IMR-90 (cell line): ENCODE measurements at regions not wholly inside any gene's neighbourhood (a gene's known extent, or its start where the extent isn't known, plus 50 kb on each side); places are given as distances from the start of the nearest gene placed in this dataset.

ENCODE experiments used
- ATAC-seq: fragments of 200-7000 bp; cut with Tn5 transposase; 2 replicates; pipeline ENCODE4 v1.9.1; 2020; ENCODE audit warnings: low read depth, mild to moderate bottlenecking, moderate library complexity
- BruUV-seq: library from RNA; stranded (reverse); fragments of 400-500 nt; replicated peaks from 2 replicates; lab custom pipeline; 2021; lab: Mats Ljungman, UMichigan
- CTCF ChIA-PET: fragments of 300-600 bp; formaldehyde crosslinking; extraction: SDS; loops from one replicate; lab custom pipeline; 2021; ENCODE audit warnings: antibody characterized with exemption; lab: Yijun Ruan, JAX
- POLR2A ChIA-PET: fragments of 300-600 bp; sonication (Branson Sonifier 250); formaldehyde crosslinking; loops from one replicate; lab custom pipeline; 2022; ENCODE audit warnings: antibody characterized with exemption; ENCODE audit not compliant: unreplicated experiment; lab: Charles Lee
- DNase-seq: peaks from one replicate; pipeline ENCODE4 v3.0.0; 2013
- H2AFZ ChIP-seq: replicated peaks from 2 replicates; pipeline ENCODE3; 2013; ENCODE audit warnings: low read length, mild to moderate bottlenecking; ENCODE audit not compliant: poor library complexity
- H2AK5ac ChIP-seq: 2 replicates; pipeline ENCODE4 v1.6.1; 2013; ENCODE audit warnings: low read depth, low read length, inconsistent platforms
- H2AK9ac ChIP-seq: replicated peaks from 2 replicates; pipeline ENCODE3; 2013; ENCODE audit warnings: mild to moderate bottlenecking, low read depth, low read length, moderate library complexity; ENCODE audit not compliant: poor library complexity
- H2BK120ac ChIP-seq: 2 replicates; pipeline ENCODE4 v1.6.1; 2013; ENCODE audit warnings: low read depth, low read length, inconsistent platforms
- H2BK15ac ChIP-seq: 3 replicates; pipeline ENCODE4 v1.6.1; 2013; ENCODE audit warnings: low read depth, low read length, inconsistent platforms
- H2BK20ac ChIP-seq: 2 replicates; pipeline ENCODE4 v1.6.1; 2013; ENCODE audit warnings: low read depth, mild to moderate bottlenecking, inconsistent platforms, low read length, moderate library complexity
- H2BK5ac ChIP-seq: 2 replicates; pipeline ENCODE4 v1.6.1; 2013; ENCODE audit warnings: mild to moderate bottlenecking, low read depth, low read length, inconsistent platforms; ENCODE audit not compliant: poor library complexity, severe bottlenecking
- H3K14ac ChIP-seq: replicated peaks from 2 replicates; pipeline ENCODE4 v1.6.1; 2013; ENCODE audit warnings: low read depth, low read length, inconsistent platforms
- H3K18ac ChIP-seq: 2 replicates; pipeline ENCODE4 v1.6.1; 2013; ENCODE audit warnings: low read depth, low read length, control low read depth
- H3K23ac ChIP-seq: 2 replicates; pipeline ENCODE4 v1.6.1; 2013; ENCODE audit warnings: low read depth, low read length, inconsistent platforms
- H3K27ac ChIP-seq: 2 replicates; pipeline ENCODE4 v1.5.1; 2013; ENCODE audit warnings: mild to moderate bottlenecking, control low read depth, low read length; ENCODE audit not compliant: insufficient read depth
- H3K27me3 ChIP-seq: 2 replicates; pipeline ENCODE4 v1.6.1; 2013; ENCODE audit warnings: low read length; ENCODE audit not compliant: control insufficient read depth, insufficient read depth
- H3K36me3 ChIP-seq: 2 replicates; pipeline ENCODE4 v1.6.1; 2013; ENCODE audit warnings: low read length, mixed read lengths; ENCODE audit not compliant: control insufficient read depth, insufficient read depth
- H3K4ac ChIP-seq: 2 replicates; pipeline ENCODE4 v1.6.1; 2013; ENCODE audit warnings: low read depth, low read length, inconsistent platforms
- H3K4me1 ChIP-seq: 2 replicates; pipeline ENCODE4 v1.6.1; 2013; ENCODE audit warnings: low read length, mixed read lengths; ENCODE audit not compliant: control insufficient read depth, insufficient read depth
- H3K4me2 ChIP-seq: 2 replicates; pipeline ENCODE4 v1.6.1; 2013; ENCODE audit warnings: low read depth, mild to moderate bottlenecking, control low read depth, low read length, moderate library complexity
- H3K4me3 ChIP-seq: 2 replicates; pipeline ENCODE4 v1.5.1; 2013; ENCODE audit warnings: low read depth, mild to moderate bottlenecking, control low read depth, low read length, moderate library complexity; ENCODE audit not compliant: insufficient read depth
- H3K56ac ChIP-seq: 2 replicates; pipeline ENCODE4 v1.6.1; 2013; ENCODE audit warnings: low read length, inconsistent platforms; ENCODE audit not compliant: insufficient read depth; ENCODE audit errors: extremely low read depth
- H3K79me1 ChIP-seq, 2 experiments: 2 replicates each; pipeline ENCODE4 v1.6.1; 2013; ENCODE audit warnings: low read length in 2 of 2, inconsistent platforms in 1 of 2, low read depth in 1 of 2
- H3K9ac ChIP-seq: 2 replicates; pipeline ENCODE4 v1.6.1; 2013; ENCODE audit warnings: low read depth, low read length, control low read depth
- H3K9me1 ChIP-seq: 2 replicates; pipeline ENCODE4 v1.6.1; 2013; ENCODE audit warnings: low read length, inconsistent platforms; ENCODE audit not compliant: insufficient read depth
- H3K9me3 ChIP-seq: 2 replicates; pipeline ENCODE4 v1.6.1; 2013; ENCODE audit warnings: low read length; ENCODE audit not compliant: control insufficient read depth, insufficient read depth
- H4K20me1 ChIP-seq: 2 replicates; pipeline ENCODE4 v1.6.1; 2013; ENCODE audit warnings: low read length, inconsistent platforms; ENCODE audit not compliant: insufficient read depth
- H4K5ac ChIP-seq: 2 replicates; pipeline ENCODE4 v1.6.1; 2013; ENCODE audit warnings: mild to moderate bottlenecking, low read depth, low read length, control low read depth
- H4K8ac ChIP-seq, 2 experiments: 2 replicates each; pipeline ENCODE4 v1.6.1; 2013; ENCODE audit warnings: low read depth in 2 of 2, low read length in 2 of 2, control low read depth in 1 of 2, inconsistent platforms in 1 of 2
- H4K91ac ChIP-seq: 2 replicates; pipeline ENCODE4 v1.6.1; 2013; ENCODE audit warnings: low read depth, low read length, inconsistent platforms; ENCODE audit not compliant: insufficient read depth
- CTCF ChIP-seq: conservative IDR thresholded peaks from 2 replicates; pipeline ENCODE4 v1.5.1; 2012; ENCODE audit warnings: mild to moderate bottlenecking, low read depth, low read length, improper control_type of control experiment
- ELK1 ChIP-seq: fragments of 150-350 bp; IDR thresholded peaks from 2 replicates; pipeline ENCODE4 v1.6.1; 2016; ENCODE audit warnings: low read depth, mild to moderate bottlenecking, low read length, moderate library complexity, borderline replicate concordance
- MAFK ChIP-seq: IDR thresholded peaks from 2 replicates; pipeline ENCODE4 v1.6.1; 2012; ENCODE audit warnings: low read depth, low read length, improper control_type of control experiment
- MAZ ChIP-seq: IDR thresholded peaks from 2 replicates; pipeline ENCODE4 v1.6.1; 2012; ENCODE audit warnings: low read depth, mild to moderate bottlenecking, low read length, improper control_type of control experiment, moderate library complexity, borderline replicate concordance
- POLR2A ChIP-seq: IDR thresholded peaks from 2 replicates; pipeline ENCODE4 v1.6.1; 2012; ENCODE audit warnings: mild to moderate bottlenecking, low read depth, low read length
- RAD21 ChIP-seq: IDR thresholded peaks from 2 replicates; pipeline ENCODE4 v1.6.1; 2012; ENCODE audit warnings: low read length, improper control_type of control experiment
- RFX5 ChIP-seq: IDR thresholded peaks from 2 replicates; pipeline ENCODE4 v1.8.0; 2012; ENCODE audit warnings: low read depth, mild to moderate bottlenecking, low read length, moderate library complexity
- SMC3 ChIP-seq: fragments of 150-350 bp; IDR thresholded peaks from 2 replicates; pipeline ENCODE4 v1.6.1; 2016; ENCODE audit warnings: low read depth, mild to moderate bottlenecking, antibody characterized with exemption, low read length, moderate library complexity
- WGBS, 2 experiments: methylation state at CpG; one replicate each; pipeline versions ENCODE4 v1.1.5 to v1.1.7; 2013; ENCODE audit warnings: missing lambda C conversion rate in 2 of 2; ENCODE audit not compliant: insufficient read length in 1 of 2; ENCODE audit errors: extremely low coverage in 2 of 2; 5-methylcytosine and 5-hydroxymethylcytosine counted together
- dilution Hi-C: fragments of 300-500 bp; cut with HindIII; formaldehyde crosslinking; loops from one replicate; pipeline ENCODE4 v1.14.3; 2018; ENCODE audit warnings: low sequenced_read_pairs; ENCODE audit not compliant: unreplicated experiment
- in situ Hi-C: fragments of 300-500 bp; cut with MboI; formaldehyde crosslinking; loops from 3 replicates; pipeline ENCODE4 v1.14.3; 2019; ENCODE audit warnings: low sequenced_read_pairs, inconsistent platforms, mixed read lengths
- intact Hi-C: fragments of 100-400 bp; cut with micrococcal nuclease; formaldehyde crosslinking; loops from 2 replicates; pipeline ENCODE4 v1.10.0; 2022

GRCh38 chr11:38046571-38047135 lies 1448.6 kb upstream of the RAG2 start:
- no peak overlapping the region for H2BK15ac ChIP-seq
- H3K4me1 ChIP-seq, result no peaks in the 10 kb centered on the region
- H3K36me3 ChIP-seq, result no peaks in the 10 kb centered on the region
- intact Hi-C loops, result no loop called here
- no peak overlapping the region for H2AK9ac ChIP-seq
- no peak overlapping the region for H3K4me3 ChIP-seq
- CTCF ChIA-PET, result no interaction called here
- no peak overlapping the region for H2BK120ac ChIP-seq
- DNase-seq (no peak), ATAC-seq (no peak)
- TF ChIP-seq CTCF, result no peak
- no peak for TF ChIP-seq RAD21
- no peak for TF ChIP-seq MAZ
- TF ChIP-seq ELK1, result no peak
- no peak for TF ChIP-seq RFX5
- TF ChIP-seq POLR2A, result no peak
- TF ChIP-seq MAFK, result no peak
- no peak for TF ChIP-seq SMC3
- no peak overlapping the region for H3K14ac ChIP-seq
- no peak overlapping the region for H3K18ac ChIP-seq
- no peaks in the 10 kb centered on the region for H3K79me1 ChIP-seq
- no peak overlapping the region for H4K91ac ChIP-seq
- H3K27me3 ChIP-seq, result no peaks in the 10 kb centered on the region
- H2AK5ac ChIP-seq, result no peak overlapping the region
- in situ Hi-C loops, result no loop called here
- 83% methylated on average over 1 of the region's 4 CpGs; no CpG with 5 or more reads in 1 of the 2 experiments for whole genome bisulfite sequencing, 2 experiments
- no peak overlapping the region for H3K56ac ChIP-seq
- H4K8ac ChIP-seq, result no peak overlapping the region
- H4K5ac ChIP-seq, result no peak overlapping the region
- H3K9ac ChIP-seq, result no peak overlapping the region
- no peak overlapping the region for H2BK5ac ChIP-seq
- no peak overlapping the region for H3K27ac ChIP-seq
- H3K9me1 ChIP-seq, result no peaks in the 10 kb centered on the region
- dilution Hi-C loops, result no loop called here
- POLR2A ChIA-PET, result no interaction called here
- no peak overlapping the region for H2BK20ac ChIP-seq
- H4K20me1 ChIP-seq, result no peaks in the 10 kb centered on the region
- H3K9me3 ChIP-seq, result peaks cover 3% of the 10 kb centered on the region; the same call in 1 of the 2 replicates
- no TSS peak for BruUV-seq
- H3K4ac ChIP-seq, result no peak overlapping the region
- no peak overlapping the region for H3K4me2 ChIP-seq
- H3K23ac ChIP-seq, result no peak overlapping the region
- H2AFZ ChIP-seq, result no peak overlapping the region
